K562 (cell line): ENCODE measurements at regions not wholly inside any gene's neighbourhood (a gene's known extent, or its start where the extent isn't known, plus 50 kb on each side); places are given as distances from the start of the nearest gene placed in this dataset.

ENCODE experiments used
- MAFK ChIP-seq: IDR thresholded peaks from 2 replicates; pipeline ENCODE4 v1.6.1; 2011; ENCODE audit warnings: low read length, improper control_type of control experiment
- ZMIZ1 ChIP-seq, 2 experiments: fragments of 150-350 bp in 1 of 2; IDR thresholded peaks; 2 replicates each; pipeline ENCODE4 v1.6.1; 2012 to 2016; ENCODE audit warnings: low read depth in 2 of 2, low read length in 2 of 2, mild to moderate bottlenecking in 1 of 2, moderate library complexity in 1 of 2
- TF ChIP-seq, protein P1 (sequence below), 2 experiments: fragments of 450-650 bp; IDR thresholded peaks; 2 replicates each; pipeline ENCODE4 v1.6.1; 2018; ENCODE audit warnings: mild to moderate bottlenecking in 2 of 2, low read depth in 1 of 2; ENCODE audit not compliant: partially characterized antibody in 2 of 2

DNA sequence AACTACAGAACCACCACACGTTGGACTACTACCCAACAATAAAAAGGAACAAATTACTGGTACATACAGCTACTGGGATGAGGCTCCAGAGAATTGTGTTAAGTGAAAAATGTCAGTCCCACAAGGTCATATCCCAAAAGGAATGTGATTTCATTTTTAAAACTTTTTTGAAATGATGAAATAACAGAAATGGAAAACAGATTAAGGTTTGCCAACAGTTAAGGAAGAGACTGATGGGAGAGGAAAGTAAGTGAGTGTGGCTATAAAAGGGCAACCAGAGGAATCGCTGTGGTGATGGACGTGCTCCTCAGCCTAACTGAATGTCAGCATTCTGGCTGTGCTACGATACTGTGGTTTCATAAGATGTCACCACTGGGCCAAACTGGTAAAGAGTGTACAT is 512.8 kb downstream of the UQCRFS1 start (continued):
- TF ChIP-seq, protein P1, sequence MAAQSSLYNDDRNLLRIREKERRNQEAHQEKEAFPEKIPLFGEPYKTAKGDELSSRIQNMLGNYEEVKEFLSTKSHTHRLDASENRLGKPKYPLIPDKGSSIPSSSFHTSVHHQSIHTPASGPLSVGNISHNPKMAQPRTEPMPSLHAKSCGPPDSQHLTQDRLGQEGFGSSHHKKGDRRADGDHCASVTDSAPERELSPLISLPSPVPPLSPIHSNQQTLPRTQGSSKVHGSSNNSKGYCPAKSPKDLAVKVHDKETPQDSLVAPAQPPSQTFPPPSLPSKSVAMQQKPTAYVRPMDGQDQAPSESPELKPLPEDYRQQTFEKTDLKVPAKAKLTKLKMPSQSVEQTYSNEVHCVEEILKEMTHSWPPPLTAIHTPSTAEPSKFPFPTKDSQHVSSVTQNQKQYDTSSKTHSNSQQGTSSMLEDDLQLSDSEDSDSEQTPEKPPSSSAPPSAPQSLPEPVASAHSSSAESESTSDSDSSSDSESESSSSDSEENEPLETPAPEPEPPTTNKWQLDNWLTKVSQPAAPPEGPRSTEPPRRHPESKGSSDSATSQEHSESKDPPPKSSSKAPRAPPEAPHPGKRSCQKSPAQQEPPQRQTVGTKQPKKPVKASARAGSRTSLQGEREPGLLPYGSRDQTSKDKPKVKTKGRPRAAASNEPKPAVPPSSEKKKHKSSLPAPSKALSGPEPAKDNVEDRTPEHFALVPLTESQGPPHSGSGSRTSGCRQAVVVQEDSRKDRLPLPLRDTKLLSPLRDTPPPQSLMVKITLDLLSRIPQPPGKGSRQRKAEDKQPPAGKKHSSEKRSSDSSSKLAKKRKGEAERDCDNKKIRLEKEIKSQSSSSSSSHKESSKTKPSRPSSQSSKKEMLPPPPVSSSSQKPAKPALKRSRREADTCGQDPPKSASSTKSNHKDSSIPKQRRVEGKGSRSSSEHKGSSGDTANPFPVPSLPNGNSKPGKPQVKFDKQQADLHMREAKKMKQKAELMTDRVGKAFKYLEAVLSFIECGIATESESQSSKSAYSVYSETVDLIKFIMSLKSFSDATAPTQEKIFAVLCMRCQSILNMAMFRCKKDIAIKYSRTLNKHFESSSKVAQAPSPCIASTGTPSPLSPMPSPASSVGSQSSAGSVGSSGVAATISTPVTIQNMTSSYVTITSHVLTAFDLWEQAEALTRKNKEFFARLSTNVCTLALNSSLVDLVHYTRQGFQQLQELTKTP (IDR thresholded peaks at IDR 0.05; ENCODE audit: low read depth in 1 of 2, partially characterized antibody in 2 of 2), result no peak
- no peak for TF ChIP-seq ZMIZ1 (IDR thresholded peaks at IDR 0.05; ENCODE audit: low read depth in 2 of 2, low read length in 2 of 2)
- no peak for TF ChIP-seq MAFK
